GM12864 (cell line): ENCODE measurements at regions not wholly inside any gene's neighbourhood (a gene's known extent, or its start where the extent isn't known, plus 50 kb on each side); places are given as distances from the start of the nearest gene placed in this dataset.

Experiments
- DNase-seq: peaks from one replicate; pipeline ENCODE4 v3.0.0-alpha.2; 2011; ENCODE audit warnings: low read depth
- H3K4me3 ChIP-seq: 2 replicates; pipeline ENCODE4 v1.5.1; 2011; ENCODE audit warnings: mild to moderate bottlenecking, low read depth, low read length, control low read depth
- CTCF ChIP-seq: IDR thresholded peaks from 2 replicates; pipeline ENCODE4 v1.5.1; 2011; ENCODE audit warnings: low read depth, mild to moderate bottlenecking, moderate library complexity, low read length, control low read depth, inconsistent platforms; ENCODE audit errors: missing control alignments

GRCh38 chr19:57047743-57048142 lies 72.0 kb upstream of the USP29 start:
- no peak overlapping the region for H3K4me3 ChIP-seq
- no peak for DNase-seq
- no peak for TF ChIP-seq CTCF

GRCh38 chr19:57050863-57051262 lies 68.9 kb upstream of the USP29 start:
- no peak for TF ChIP-seq CTCF
- H3K4me3 ChIP-seq = no peak overlapping the region
- DNase-seq = no peak

- no peak overlapping the region for H3K4me3 ChIP-seq
- no peak for TF ChIP-seq CTCF
- DNase-seq = no peak
Measured at GRCh38 chr19:57052081-57052480, 67.7 kb upstream of the USP29 start.

- TF ChIP-seq CTCF = no peak
- H3K4me3 ChIP-seq = no peak overlapping the region
- no peak for DNase-seq
Measured at GRCh38 chr19:57053401-57053800, 66.4 kb upstream of the USP29 start.

GRCh38 chr19:57055956-57056355 lies 63.8 kb upstream of the USP29 start:
- H3K4me3 ChIP-seq = no peak overlapping the region
- no peak for TF ChIP-seq CTCF
- no peak for DNase-seq

- no peak for DNase-seq
- no peak overlapping the region for H3K4me3 ChIP-seq
- no peak for TF ChIP-seq CTCF
Measured at GRCh38 chr19:57057036-57057686, 62.6 kb upstream of the USP29 start.

GRCh38 chr19:57058871-57059270 lies 60.9 kb upstream of the USP29 start:
- no peak for DNase-seq
- no peak for TF ChIP-seq CTCF
- H3K4me3 ChIP-seq = no peak overlapping the region
